ENCODE measurements at regions not wholly inside any gene's neighbourhood (a gene's known extent, or its start where the extent isn't known, plus 50 kb on each side); places are given as distances from the start of the nearest gene placed in this dataset.

GRCh38 chr5:54769746-54770145 lies 215.6 kb downstream of the ESM1 start:
- DNase-seq (ENCODE audit: low read depth in 3 of 3) = no peak

- DNase-seq (ENCODE audit: low read depth in 3 of 3) = no peak
Observed at GRCh38 chr5:54769072-54769471, 216.3 kb downstream of the ESM1 start.

- DNase-seq (ENCODE audit: low read depth in 3 of 3) = no peak
Observed at GRCh38 chr5:54766748-54767147, 218.6 kb downstream of the ESM1 start.

GRCh38 chr5:54765165-54766028 lies 220.0 kb downstream of the ESM1 start:
- DNase-seq (ENCODE audit: low read depth in 3 of 3) = no peak

GRCh38 chr5:54764102-54765090 lies 221.0 kb downstream of the ESM1 start:
- DNase-seq (ENCODE audit: low read depth in 3 of 3) = no peak

DNA sequence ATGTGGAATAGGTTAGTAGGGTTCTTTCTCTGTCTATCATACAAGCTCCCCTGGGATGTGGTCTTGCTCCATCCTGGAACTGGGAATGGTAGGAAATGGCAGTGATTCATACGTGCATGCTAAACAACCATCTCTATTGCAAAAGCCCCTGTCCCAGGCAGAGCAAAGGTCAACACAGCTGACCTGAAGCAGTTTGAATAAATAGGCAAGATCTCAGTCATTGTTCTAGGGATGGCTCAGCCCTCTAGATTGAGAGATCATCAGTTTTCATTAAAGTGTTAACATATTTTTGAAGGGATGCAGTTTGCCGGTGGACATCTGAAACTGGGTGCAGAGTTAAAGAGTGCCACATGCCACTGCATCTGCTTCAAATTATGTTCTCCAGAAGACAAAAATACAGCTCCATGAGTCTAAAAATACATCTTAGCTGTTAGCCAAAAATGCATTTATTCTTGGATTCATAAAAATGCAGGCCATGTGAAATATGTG lies 224.1 kb downstream of the ESM1 start:
- no peak for DNase-seq (ENCODE audit: low read depth in 3 of 3)

DNA sequence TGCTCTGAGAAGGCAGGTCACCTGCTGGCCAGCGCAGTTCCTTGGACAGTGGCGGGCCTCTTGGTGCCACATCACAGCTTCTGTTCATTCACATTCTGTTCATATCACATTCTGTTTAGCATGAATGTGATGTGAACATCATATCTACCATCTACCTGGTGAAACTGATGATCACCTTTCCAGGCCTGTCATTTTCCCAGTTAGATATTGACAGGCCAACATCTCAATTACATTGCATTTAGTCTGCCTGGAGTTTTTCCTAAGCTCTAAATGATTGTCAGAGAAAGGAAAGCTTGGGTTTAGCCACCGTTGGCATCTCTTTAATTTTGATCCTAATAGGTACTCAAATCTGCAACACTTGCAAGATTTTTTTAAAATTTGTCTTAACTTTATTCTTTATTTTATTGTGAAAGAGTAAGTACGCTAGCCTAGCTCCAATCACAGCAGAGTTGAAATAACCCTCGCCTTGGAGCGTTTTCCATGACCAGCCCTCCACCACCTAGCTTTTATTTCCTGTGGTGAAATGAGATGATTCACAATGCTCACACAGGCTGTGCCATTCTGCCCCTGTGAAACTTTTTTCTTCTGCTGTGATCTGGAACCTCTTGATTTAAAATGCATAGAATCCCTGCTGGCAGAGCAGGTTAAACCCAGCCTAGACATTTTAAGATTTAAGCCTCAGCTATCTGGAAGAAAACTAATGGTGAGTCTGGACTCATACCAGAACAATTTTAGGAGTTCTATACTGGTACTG lies 225.0 kb downstream of the ESM1 start:
- no peak for DNase-seq (ENCODE audit: low read depth in 3 of 3)

GRCh38 chr5:54758038-54758437 lies 227.4 kb downstream of the ESM1 start:
- DNase-seq (ENCODE audit: low read depth in 3 of 3) = no peak

DNA sequence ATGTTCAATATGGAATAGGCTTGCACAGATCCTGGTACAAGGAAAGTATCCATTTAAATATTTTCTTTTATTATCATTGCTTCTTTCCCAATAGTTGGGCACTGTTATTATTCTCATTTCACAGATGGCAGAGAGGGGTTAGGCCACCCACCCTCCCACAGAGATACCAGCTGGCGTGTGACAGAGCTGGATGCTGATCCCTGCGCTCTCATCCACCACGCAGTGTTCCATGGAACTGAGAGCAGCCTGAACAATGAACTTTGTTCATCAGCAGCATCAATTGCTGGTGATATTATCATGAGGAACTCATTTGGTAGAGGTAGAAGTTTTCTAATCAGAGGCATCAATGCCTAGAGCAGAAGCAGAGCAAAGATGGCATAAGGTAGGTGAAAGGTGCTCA lies 227.9 kb downstream of the ESM1 start:
- no peak for DNase-seq (ENCODE audit: low read depth in 3 of 3)

- no peak for DNase-seq (ENCODE audit: low read depth in 3 of 3)
Observed at GRCh38 chr5:54756796-54757402, 228.5 kb downstream of the ESM1 start.

DNA sequence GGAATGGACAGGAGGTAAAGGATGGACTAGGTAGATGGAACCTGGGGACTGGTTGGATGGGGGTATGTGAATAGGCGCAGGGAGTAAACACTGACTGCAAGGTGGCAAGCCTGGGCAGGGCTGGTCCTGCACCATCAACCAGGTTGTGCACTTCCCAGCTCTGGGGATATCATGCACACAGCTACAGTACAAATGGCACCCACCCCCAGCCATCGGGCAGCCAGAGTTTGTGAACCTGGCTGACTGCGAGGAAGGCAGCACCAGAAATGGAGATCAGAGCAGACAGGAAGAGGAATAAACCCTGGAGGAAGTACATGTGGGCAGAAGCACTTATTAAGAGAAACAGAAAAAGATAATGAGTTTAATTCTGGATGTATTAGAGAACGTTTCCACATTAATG lies 229.1 kb downstream of the ESM1 start:
- no peak for DNase-seq (ENCODE audit: low read depth in 3 of 3)

- DNase-seq (ENCODE audit: low read depth in 3 of 3) = no peak
Observed at GRCh38 chr5:54754878-54755277, 230.5 kb downstream of the ESM1 start.

DNA sequence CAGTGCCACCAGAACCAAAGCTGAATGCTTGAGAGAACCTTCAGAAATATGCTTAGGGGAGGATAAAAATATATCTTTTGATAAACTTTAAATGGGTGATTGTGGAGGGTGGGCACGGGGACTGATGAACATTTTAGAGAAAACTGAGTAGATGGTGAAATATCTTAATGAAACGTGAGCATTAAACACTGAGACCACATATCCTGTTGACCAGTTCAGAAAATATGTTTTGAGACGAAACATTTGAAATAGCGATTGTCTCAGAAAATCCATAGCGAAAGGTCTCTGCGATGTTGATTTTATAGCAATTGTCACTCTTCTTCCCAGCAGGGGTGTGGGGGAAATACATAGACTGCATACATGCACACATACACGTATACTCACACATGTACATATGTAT lies 231.0 kb downstream of the ESM1 start:
- DNase-seq (ENCODE audit: low read depth in 3 of 3) = no peak

- no peak for DNase-seq (ENCODE audit: low read depth in 3 of 3)
Observed at GRCh38 chr5:54753753-54754152, 231.6 kb downstream of the ESM1 start.

GRCh38 chr5:54753034-54753433 lies 232.4 kb downstream of the ESM1 start:
- DNase-seq (ENCODE audit: low read depth in 3 of 3) = no peak

DNA sequence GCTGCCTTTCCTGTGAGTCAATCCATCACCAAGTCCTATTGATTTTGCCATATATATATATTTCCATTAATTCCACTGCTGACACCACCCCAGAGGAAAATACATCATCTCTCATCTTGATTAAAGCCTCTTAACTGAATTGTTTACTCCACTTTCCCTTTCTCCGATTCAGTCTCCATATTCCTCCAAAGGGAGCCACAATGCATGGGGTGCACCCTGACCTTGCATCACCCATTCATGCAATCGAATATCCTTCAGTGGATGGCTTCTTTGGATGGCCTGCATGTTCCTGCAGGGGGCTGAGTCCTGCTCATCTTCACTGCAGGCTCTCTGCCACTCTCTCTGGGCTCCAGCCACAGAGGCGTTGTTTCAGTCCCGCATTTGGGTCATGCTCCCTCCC lies 231.0 kb downstream of the SNX18 start:
- no peak for DNase-seq (ENCODE audit: low read depth in 3 of 3)

- DNase-seq (ENCODE audit: low read depth in 3 of 3) = no peak
Observed at GRCh38 chr5:54746777-54747398, 229.3 kb downstream of the SNX18 start.

DNA sequence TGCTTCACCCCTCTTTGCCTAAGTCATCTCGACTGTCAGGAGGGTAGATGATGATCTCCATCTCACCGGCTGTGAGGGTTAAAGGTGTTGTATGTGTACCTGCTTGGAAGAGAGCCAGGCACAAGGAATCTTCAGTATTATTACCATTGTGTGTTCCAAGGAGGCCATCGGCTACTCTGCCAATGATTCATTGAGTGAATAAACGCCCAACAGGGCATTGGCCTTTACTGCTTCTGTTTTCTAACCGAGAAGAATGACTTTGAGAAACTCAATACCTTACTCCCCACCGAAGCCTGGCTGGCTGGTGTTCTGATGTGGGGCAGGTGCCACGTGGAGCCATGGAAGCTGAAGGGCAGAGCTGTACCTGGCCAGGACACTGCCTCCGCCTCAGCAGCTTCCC lies 228.8 kb downstream of the SNX18 start:
- no peak for DNase-seq (ENCODE audit: low read depth in 3 of 3)

GRCh38 chr5:54745599-54745998 lies 228.0 kb downstream of the SNX18 start:
- DNase-seq (ENCODE audit: low read depth in 3 of 3) = no peak

- DNase-seq (ENCODE audit: low read depth in 3 of 3) = peak in 2 of 3 donors; percentile 8 to 37
Observed at GRCh38 chr5:54743997-54744788, 226.6 kb downstream of the SNX18 start.
